ENCODE measurements at regions not wholly inside any gene's neighbourhood (a gene's known extent, or its start where the extent isn't known, plus 50 kb on each side); places are given as distances from the start of the nearest gene placed in this dataset.
"Not testable (repeated sequence)": the region's sequence is repeated elsewhere in the genome, so short reads cannot be mapped to it uniquely, and the experiment has no call there.

DNA sequence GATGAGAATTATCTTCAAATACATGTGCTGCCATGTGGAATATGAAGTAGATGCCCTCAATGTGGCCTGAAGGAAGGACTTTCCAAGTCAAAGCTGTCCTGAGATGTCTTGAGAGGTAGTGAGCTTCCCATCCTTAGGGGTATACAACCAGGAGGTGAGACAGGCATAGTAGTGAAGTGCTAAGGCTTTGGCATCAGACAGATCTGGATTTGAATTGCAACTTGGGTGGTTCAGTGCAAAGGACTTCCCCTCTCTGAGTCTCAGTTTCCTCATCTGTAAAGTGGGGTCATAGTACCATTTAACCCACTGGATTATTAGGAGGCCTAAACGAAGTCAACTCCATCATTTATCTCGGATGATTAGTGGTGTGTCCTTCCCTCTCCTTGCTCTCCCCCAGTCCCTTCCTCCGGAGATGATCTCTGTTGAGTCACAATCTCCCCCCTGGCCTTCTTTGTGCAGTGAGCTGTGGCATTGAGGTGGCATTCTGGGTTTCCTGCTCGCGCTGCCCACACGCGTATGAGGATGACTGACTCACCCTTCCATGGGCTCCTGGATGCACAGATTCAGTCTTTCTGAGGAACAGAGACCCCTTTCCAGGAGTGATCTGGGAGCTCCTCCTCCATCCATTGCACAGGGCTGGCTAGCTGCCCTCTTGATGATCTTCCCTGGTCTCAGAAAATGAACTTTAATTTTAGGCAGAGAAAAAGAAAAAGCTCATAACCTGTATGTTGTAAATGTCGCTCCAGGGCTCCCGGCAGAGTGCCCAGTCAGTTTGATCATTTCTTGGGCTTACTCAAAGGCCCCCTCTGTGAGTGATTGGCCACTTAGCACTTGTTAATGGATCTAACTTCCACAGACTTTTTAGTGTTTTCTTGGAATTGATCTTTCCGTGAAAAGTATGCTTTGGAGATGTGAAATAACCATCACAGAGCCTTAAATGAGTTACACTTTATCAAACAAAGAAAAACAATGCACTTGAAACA lies 354.6 kb downstream of the PTPRU start:
- no peak for ATAC-seq (replicated peaks)
- Mint-ChIP-seq H3K4me3 (no peak overlapping the region), H3K27me3 (peaks cover 41 to 81% of the 10 kb centered on the region in 2 donors), H3K4me1 (ENCODE audit: low read depth in 2 of 2) (no peaks in the 10 kb centered on the region), H3K27ac (no peak overlapping the region), H3K36me3 (ENCODE audit: insufficient read depth) (no peaks in the 10 kb centered on the region), H3K9me3 (no peaks in the 10 kb centered on the region)
- DNase-seq: no peak

DNA sequence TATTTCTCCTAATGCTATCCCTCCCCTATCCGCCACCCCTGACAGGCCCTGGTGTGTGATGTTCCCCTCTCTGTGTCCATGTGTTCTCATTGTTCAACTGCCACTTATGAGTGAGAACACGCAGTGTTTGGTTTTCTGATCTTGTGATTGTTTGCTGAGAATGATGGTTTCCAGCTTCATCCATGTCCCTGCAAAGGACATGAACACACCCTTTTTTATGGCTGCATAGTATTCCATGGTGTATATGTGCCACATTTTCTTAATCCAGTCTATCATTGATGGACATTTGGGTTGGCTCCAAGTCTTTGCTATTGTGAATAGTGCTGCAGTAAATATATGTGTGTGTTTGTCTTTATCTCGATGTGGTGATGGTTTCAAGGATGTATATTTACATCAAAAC lies 353.4 kb downstream of the PTPRU start:
- peaks cover 41 to 93% of the 10 kb centered on the region in 2 donors for H3K27me3 Mint-ChIP-seq
- H3K36me3 Mint-ChIP-seq (ENCODE audit: insufficient read depth); DNase-seq; ATAC-seq (replicated peaks); H3K4me3 Mint-ChIP-seq; H3K27ac Mint-ChIP-seq; H3K9me3 Mint-ChIP-seq; H3K4me1 Mint-ChIP-seq (ENCODE audit: low read depth in 2 of 2): not testable (repeated sequence)

DNA sequence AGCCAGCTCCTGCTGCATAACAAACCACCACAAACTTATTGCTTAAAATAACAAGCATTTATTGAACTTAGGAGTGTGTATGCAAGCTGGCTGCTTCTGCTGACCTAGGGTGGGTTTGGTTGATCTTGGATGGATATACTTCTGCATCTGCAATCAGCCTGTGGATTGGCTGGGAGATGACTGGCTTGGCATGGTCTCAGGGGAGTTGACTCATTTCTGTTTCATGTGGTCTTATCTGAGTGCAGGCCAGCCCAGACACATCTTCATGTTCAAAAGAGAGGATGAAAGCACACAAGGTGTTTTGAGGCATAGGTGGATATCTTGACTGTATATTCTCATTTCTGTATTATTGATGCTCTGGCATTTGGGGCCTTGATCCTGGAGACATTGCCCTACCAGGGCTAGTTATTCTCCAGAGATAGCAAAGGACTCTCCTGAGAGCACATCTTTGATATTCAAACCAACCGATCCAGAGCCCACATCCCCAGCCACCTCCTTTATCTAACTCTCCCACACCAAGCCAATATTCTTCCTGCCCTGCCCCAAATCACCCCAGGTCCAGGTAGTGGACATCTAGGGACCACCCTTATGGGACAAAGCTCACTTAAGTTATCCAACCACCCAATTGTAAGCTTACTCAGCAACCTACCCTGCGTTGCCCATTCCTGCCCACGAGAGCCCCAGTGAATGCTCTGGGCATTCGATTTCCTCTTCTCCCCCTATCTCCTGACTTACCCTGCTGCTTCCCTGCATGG lies 350.8 kb downstream of the PTPRU start:
- H3K27me3 Mint-ChIP-seq: peaks cover 34 to 85% of the 10 kb centered on the region in 2 donors
- no peak overlapping the region for H3K4me3 Mint-ChIP-seq
- H3K36me3 Mint-ChIP-seq (ENCODE audit: insufficient read depth): no peaks in the 10 kb centered on the region
- no peaks in the 10 kb centered on the region for H3K9me3 Mint-ChIP-seq
- H3K27ac Mint-ChIP-seq: no peak overlapping the region
- no peaks in the 10 kb centered on the region for H3K4me1 Mint-ChIP-seq (ENCODE audit: low read depth in 2 of 2)
- DNase-seq (no peak), ATAC-seq (replicated peaks) (no peak)

DNA sequence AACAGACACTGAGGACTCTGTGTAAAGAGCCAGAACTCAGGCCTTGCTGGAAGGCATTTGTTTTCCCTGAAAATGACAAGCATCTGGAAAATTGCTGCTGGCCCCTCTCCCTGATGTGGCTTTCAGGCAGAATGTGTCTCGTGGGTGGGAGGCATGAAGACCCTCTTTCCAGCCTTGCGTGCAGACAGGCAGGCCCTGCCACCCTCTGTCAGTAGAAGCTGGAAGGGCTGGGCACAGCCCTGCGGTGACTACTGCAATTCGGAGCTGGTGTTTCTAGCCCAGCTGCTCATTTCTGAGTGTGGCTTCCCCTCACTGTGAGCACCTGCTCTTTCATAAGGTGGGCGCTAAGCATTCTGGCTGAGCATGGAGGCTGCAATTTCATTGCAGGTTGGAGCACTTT lies 349.9 kb downstream of the PTPRU start:
- DNase-seq: no peak
- no peak overlapping the region for H3K27ac Mint-ChIP-seq
- ATAC-seq (replicated peaks): no peak
- H3K4me3 Mint-ChIP-seq: no peak overlapping the region
- no peaks in the 10 kb centered on the region for H3K4me1 Mint-ChIP-seq (ENCODE audit: low read depth in 2 of 2)
- peaks cover 28 to 75% of the 10 kb centered on the region in 2 donors for H3K27me3 Mint-ChIP-seq
- no peaks in the 10 kb centered on the region for H3K36me3 Mint-ChIP-seq (ENCODE audit: insufficient read depth)
- no peaks in the 10 kb centered on the region for H3K9me3 Mint-ChIP-seq

DNA sequence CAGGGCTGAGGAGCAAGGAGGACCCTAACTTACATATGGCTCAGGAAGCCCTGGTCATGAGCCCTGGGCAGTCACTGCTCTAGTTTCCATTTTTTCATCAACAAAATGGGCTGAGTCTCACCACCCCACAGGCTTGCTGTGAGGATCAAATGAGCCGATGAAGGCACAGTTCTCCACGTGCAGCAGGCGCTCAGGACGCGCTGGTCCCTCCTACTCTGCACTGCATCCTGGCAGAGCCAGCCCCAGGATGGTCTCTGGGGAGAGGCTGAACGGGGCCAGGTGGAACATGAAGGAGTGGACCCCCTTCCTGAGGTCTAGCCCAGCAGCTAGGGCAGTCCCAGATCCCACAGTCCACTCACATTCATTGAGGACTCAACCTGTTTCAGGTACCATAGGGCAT lies 349.3 kb downstream of the PTPRU start:
- H3K36me3 Mint-ChIP-seq (ENCODE audit: insufficient read depth): no peaks in the 10 kb centered on the region
- no peaks in the 10 kb centered on the region for H3K9me3 Mint-ChIP-seq
- DNase-seq (no peak), ATAC-seq (replicated peaks) (no peak)
- H3K4me1 Mint-ChIP-seq (ENCODE audit: low read depth in 2 of 2): no peaks in the 10 kb centered on the region
- H3K27ac Mint-ChIP-seq: no peak overlapping the region
- H3K4me3 Mint-ChIP-seq: no peak overlapping the region
- peaks cover 24 to 72% of the 10 kb centered on the region in 2 donors for H3K27me3 Mint-ChIP-seq

DNA sequence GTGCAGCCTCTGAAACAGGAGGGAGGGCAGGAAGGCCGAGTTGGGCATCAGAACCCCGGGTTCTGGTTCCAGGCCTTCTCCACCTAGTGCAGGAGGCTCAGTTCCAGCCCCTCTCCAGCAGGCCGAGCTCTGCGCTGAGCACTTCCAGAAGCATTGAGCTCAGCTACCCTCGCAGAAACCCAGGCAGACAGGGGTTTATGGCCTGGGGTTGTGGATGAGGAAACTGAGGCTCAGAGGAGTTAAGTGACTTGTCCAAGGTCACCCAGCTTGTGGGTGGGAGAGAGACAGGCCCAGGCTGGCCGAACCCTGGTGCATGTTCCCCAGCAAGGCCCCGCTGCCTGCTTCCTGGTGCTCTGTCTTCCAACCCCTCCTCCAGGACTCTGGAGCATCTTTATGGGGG lies 348.9 kb downstream of the PTPRU start:
- DNase-seq (no peak), ATAC-seq (replicated peaks) (no peak)
- no peaks in the 10 kb centered on the region for H3K36me3 Mint-ChIP-seq (ENCODE audit: insufficient read depth)
- peaks cover 22 to 72% of the 10 kb centered on the region in 2 donors for H3K27me3 Mint-ChIP-seq
- H3K4me3 Mint-ChIP-seq: no peak overlapping the region
- no peaks in the 10 kb centered on the region for H3K4me1 Mint-ChIP-seq (ENCODE audit: low read depth in 2 of 2)
- H3K9me3 Mint-ChIP-seq: no peaks in the 10 kb centered on the region
- no peak overlapping the region for H3K27ac Mint-ChIP-seq

DNA sequence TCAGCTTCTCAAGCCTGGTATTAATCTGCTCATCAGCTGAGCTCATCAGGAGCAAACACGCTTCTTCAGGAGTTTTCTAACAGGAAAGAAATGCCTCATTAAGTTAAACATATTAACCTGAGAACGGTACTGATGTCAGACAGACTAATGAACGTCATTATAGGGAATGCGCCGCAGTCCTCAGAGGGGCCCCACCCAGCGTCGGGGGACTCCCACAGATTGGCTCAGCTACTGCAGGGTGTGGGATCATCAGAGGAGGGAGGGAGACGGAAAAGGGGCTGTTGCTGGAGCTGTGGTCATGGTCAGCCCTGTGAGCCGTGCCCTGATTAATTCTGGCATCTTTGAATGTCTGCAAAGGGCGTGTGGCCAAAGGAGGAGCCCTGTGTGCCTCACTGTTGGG lies 348.5 kb downstream of the PTPRU start:
- no peaks in the 10 kb centered on the region for H3K9me3 Mint-ChIP-seq
- H3K4me3 Mint-ChIP-seq: no peak overlapping the region
- H3K27ac Mint-ChIP-seq: no peak overlapping the region
- H3K27me3 Mint-ChIP-seq: peaks cover 17 to 72% of the 10 kb centered on the region in 2 donors
- ATAC-seq (replicated peaks) (no peak), DNase-seq (no peak)
- H3K36me3 Mint-ChIP-seq (ENCODE audit: insufficient read depth): no peaks in the 10 kb centered on the region
- no peaks in the 10 kb centered on the region for H3K4me1 Mint-ChIP-seq (ENCODE audit: low read depth in 2 of 2)

DNA sequence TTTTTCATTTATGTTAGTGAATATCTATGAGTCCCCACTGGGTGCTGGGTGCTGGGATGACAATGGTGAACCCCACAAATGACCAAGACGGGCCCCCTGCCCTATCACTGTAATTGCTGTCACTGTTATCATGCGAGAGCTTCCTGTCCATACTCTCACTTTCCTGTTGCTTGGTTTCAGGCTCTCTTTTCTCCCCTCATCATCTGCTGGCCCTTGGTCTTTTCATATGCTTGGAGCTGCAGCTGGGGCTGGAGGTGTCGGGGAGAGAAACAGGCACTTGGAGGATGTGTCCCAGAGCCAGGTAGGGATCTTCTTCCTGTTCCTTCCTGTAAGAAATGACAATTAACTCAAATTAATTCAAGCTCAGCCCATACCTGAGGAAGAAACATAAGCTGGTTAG lies 348.0 kb downstream of the PTPRU start:
- H3K27ac Mint-ChIP-seq: no peak overlapping the region
- H3K4me1 Mint-ChIP-seq (ENCODE audit: low read depth in 2 of 2): no peaks in the 10 kb centered on the region
- DNase-seq: no peak
- no peaks in the 10 kb centered on the region for H3K9me3 Mint-ChIP-seq
- H3K36me3 Mint-ChIP-seq (ENCODE audit: insufficient read depth): no peaks in the 10 kb centered on the region
- H3K27me3 Mint-ChIP-seq: peaks cover 16 to 70% of the 10 kb centered on the region in 2 donors
- ATAC-seq (replicated peaks): no peak
- H3K4me3 Mint-ChIP-seq: no peak overlapping the region

DNA sequence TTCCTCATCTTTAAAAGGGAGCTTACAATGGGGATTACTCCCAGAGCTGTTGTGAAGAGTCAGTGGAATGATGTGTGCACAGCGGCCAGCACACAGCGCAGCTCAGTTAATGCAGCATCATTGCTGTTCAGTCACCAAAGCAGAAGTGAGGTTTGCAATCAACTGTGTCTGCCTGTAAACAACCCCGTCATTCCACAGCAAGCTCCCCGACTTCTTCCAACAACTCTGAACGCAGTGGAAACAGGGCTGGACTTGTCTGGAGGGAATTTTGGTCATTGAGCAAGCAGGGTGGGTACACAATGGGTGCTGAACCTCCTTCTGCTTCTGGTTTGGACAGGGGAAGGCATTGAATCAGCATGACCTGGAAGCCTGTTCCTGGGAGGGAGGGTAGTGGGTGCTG lies 347.4 kb downstream of the PTPRU start:
- H3K4me1 Mint-ChIP-seq (ENCODE audit: low read depth in 2 of 2): no peaks in the 10 kb centered on the region
- no peak overlapping the region for H3K27ac Mint-ChIP-seq
- H3K36me3 Mint-ChIP-seq (ENCODE audit: insufficient read depth): no peaks in the 10 kb centered on the region
- H3K4me3 Mint-ChIP-seq: no peak overlapping the region
- no peaks in the 10 kb centered on the region for H3K9me3 Mint-ChIP-seq
- peaks cover 16 to 69% of the 10 kb centered on the region in 2 donors for H3K27me3 Mint-ChIP-seq
- ATAC-seq (replicated peaks): no peak
- DNase-seq: no peak

DNA sequence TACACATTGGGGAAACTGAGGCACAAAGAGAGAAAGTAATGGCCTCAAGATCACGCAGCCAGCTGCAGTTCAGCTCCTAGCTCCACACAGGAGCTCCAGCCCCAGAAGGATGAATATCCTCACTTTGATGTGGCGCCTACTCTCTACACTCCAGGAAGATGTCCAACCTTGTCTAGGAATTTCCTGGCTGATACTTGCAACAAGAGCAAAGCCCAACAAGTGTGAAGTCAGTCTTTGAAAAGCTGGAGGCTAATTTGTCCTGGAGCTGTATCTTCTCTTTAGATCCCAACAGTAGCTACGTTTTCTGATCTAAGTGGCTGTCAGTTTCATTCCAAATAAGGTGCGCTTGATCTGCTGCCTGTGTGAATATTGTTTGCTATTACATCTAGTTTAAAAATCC lies 344.9 kb downstream of the PTPRU start:
- no peak for DNase-seq
- H3K27ac Mint-ChIP-seq: no peak overlapping the region
- no peaks in the 10 kb centered on the region for H3K4me1 Mint-ChIP-seq (ENCODE audit: low read depth in 2 of 2)
- ATAC-seq (replicated peaks): no peak
- H3K36me3 Mint-ChIP-seq (ENCODE audit: insufficient read depth): no peaks in the 10 kb centered on the region
- no peaks in the 10 kb centered on the region for H3K9me3 Mint-ChIP-seq
- H3K4me3 Mint-ChIP-seq: no peak overlapping the region
- peaks cover 7 to 55% of the 10 kb centered on the region in 2 donors for H3K27me3 Mint-ChIP-seq

DNA sequence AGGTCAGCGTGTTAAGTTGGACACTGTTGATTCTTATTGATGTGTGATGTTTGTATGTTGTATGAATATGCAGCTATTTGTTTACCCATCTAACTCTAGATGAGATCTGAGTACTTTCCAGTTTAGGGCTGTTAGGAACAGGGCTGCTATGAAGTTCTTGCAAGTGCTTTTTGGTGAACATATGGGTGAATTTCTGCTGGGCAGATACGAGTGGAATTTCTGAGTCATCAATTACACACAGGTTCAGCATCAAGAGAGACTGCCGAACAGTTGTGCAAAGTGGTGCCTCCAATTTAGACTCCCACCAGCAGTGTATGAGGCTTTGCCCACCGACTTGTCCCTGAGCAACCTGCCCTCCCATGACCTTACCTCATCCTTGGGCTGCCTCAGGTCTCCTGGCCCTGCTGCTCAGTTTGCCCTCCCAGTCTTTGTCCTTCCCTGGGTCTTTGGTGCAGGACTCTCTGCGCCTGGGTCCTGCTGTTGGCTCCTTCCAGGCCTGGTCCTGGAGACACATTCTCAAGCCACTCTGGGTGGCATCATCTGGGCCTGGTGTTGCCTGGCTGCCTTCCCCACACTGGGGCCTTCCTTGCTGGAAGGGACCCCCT lies 343.6 kb downstream of the PTPRU start:
- no peak for DNase-seq
- peaks cover 7 to 52% of the 10 kb centered on the region in 2 donors for H3K27me3 Mint-ChIP-seq
- H3K4me3 Mint-ChIP-seq: no peak overlapping the region
- no peak overlapping the region for H3K27ac Mint-ChIP-seq
- no peaks in the 10 kb centered on the region for H3K9me3 Mint-ChIP-seq
- H3K36me3 Mint-ChIP-seq (ENCODE audit: insufficient read depth): no peaks in the 10 kb centered on the region
- no peaks in the 10 kb centered on the region for H3K4me1 Mint-ChIP-seq (ENCODE audit: low read depth in 2 of 2)
- no peak for ATAC-seq (replicated peaks)

DNA sequence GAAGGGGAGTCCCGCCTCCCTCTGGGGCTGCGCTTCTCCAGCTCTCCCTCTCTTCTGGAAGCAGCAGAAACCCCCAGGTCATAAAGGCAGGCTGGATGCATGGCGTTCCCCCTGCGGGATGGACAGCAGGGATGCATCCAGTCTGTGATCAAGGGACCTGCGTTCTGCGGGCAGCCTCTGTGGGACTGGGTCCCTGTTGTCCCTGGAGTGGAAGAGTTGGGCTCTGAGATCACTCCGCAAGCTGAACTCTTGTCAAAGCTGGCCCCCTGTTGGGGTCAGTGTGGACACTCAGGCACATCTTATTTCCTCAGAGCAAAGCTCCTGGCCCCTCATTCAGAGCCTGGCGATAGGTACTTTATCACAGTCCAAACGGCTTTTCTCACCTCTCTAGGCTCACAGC lies 341.2 kb downstream of the PTPRU start:
- H3K4me3 Mint-ChIP-seq: no peak overlapping the region

DNA sequence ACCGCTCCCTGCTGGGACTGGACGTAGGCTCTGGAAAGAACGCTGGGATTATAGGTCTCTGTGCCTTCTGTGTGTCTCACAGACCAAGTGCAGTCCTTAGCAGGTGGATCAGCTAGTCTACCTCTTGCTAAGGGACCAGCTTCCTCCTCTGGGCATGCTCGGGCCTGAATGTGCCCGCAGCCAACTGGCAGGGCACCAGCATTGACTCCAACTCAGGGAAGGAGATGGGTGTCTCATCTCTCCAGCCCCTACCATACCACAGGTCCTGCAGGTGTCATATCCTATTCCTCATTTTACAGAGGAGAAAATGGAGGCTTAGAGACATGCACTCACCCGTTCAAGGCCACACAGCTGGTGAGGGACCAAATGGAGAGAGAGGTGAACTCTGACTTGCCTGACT lies 340.2 kb downstream of the PTPRU start:
- Mint-ChIP-seq H3K9me3 (no peaks in the 10 kb centered on the region), H3K27ac (no peak overlapping the region), H3K36me3 (ENCODE audit: insufficient read depth) (no peaks in the 10 kb centered on the region), H3K4me3 (no peak overlapping the region), H3K4me1 (ENCODE audit: low read depth in 2 of 2) (no peaks in the 10 kb centered on the region), H3K27me3 (peaks cover 26 to 65% of the 10 kb centered on the region in 2 donors)
- ATAC-seq (replicated peaks) (no peak), DNase-seq (no peak)

More for the DNA sequence above, 341.2 kb downstream of the PTPRU start:
- no peak overlapping the region for H3K27ac Mint-ChIP-seq
- H3K27me3 Mint-ChIP-seq: peaks cover 17 to 56% of the 10 kb centered on the region in 2 donors
- DNase-seq (no peak), ATAC-seq (replicated peaks) (no peak)
- H3K9me3 Mint-ChIP-seq: no peaks in the 10 kb centered on the region
- no peaks in the 10 kb centered on the region for H3K4me1 Mint-ChIP-seq (ENCODE audit: low read depth in 2 of 2)
- H3K36me3 Mint-ChIP-seq (ENCODE audit: insufficient read depth): no peaks in the 10 kb centered on the region
